Liver (tissue), 8 donors: ENCODE measurements at regions not wholly inside any gene's neighbourhood (a gene's known extent, or its start where the extent isn't known, plus 50 kb on each side); places are given as distances from the start of the nearest gene placed in this dataset.

Source experiments
- DNase-seq: peaks from one replicate; pipeline ENCODE4 v3.0.0-alpha.2; 2017; ENCODE audit warnings: low spot score
- H3K27ac ChIP-seq, 2 donors: one replicate each; pipeline ENCODE4 v1.7.0; 2013; ENCODE audit warnings: inconsistent platforms in 2 of 2, low read length in 2 of 2, control low read depth in 1 of 2, low read depth in 1 of 2, mild to moderate bottlenecking in 1 of 2
- H3K27me3 ChIP-seq, 4 donors: one replicate each; pipeline versions ENCODE4 v1.6.1 to v1.7.0; 2013; ENCODE audit warnings: low read length in 3 of 4, inconsistent platforms in 1 of 4, mild to moderate bottlenecking in 1 of 4, moderate library complexity in 1 of 4; ENCODE audit not compliant: control insufficient read depth in 4 of 4, insufficient read depth in 4 of 4
- H3K36me3 ChIP-seq, 4 donors: one replicate each; pipeline versions ENCODE4 v1.6.1 to v1.7.0; 2013; ENCODE audit warnings: low read length in 3 of 4, mild to moderate bottlenecking in 3 of 4, low read depth in 1 of 4, moderate library complexity in 1 of 4; ENCODE audit not compliant: control insufficient read depth in 4 of 4, insufficient read depth in 3 of 4
- H3K4me1 ChIP-seq, 4 donors: one replicate each; pipeline versions ENCODE4 v1.6.1 to v1.7.0; 2013; ENCODE audit warnings: low read length in 3 of 4, mild to moderate bottlenecking in 3 of 4, moderate library complexity in 1 of 4; ENCODE audit not compliant: control insufficient read depth in 4 of 4, insufficient read depth in 4 of 4
- H3K4me3 ChIP-seq, 3 donors: one replicate each; pipeline versions ENCODE4 v1.6.1 to v1.7.0; 2013; ENCODE audit warnings: low read length in 3 of 3, control low read depth in 1 of 3, low read depth in 1 of 3, mild to moderate bottlenecking in 1 of 3
- H3K9ac ChIP-seq, 2 donors: one replicate each; pipeline ENCODE4 v1.7.0; 2013; ENCODE audit warnings: low read length in 2 of 2, mild to moderate bottlenecking in 2 of 2, moderate library complexity in 2 of 2, control low read depth in 1 of 2, low read depth in 1 of 2
- H3K9me3 ChIP-seq, 4 donors: one replicate each; pipeline versions ENCODE4 v1.6.1 to v1.7.0; 2013; ENCODE audit warnings: low read length in 3 of 4; ENCODE audit not compliant: control insufficient read depth in 4 of 4
- FOXA1 ChIP-seq: IDR thresholded peaks from 2 replicates; pipeline ENCODE4 v1.6.1; 2016; ENCODE audit warnings: antibody characterized with exemption
- FOXA2 ChIP-seq: IDR thresholded peaks from 2 replicates; pipeline ENCODE4 v1.6.1; 2016; ENCODE audit warnings: antibody characterized with exemption
- GABPA ChIP-seq, 2 donors: IDR thresholded peaks in 1 of 2; conservative IDR thresholded peaks in 1 of 2; 2 replicates each; pipeline ENCODE4 v1.6.1; 2016; ENCODE audit warnings: antibody characterized with exemption in 2 of 2, mild to moderate bottlenecking in 1 of 2, moderate library complexity in 1 of 2
- HNF4A ChIP-seq, 2 donors: conservative IDR thresholded peaks; 2 replicates each; pipeline ENCODE4 v1.6.1; 2016; ENCODE audit warnings: antibody characterized with exemption in 2 of 2, mild to moderate bottlenecking in 2 of 2
- JUND ChIP-seq, 2 donors: IDR thresholded peaks; 2 replicates each; pipeline ENCODE4 v1.6.1; 2016; ENCODE audit warnings: antibody characterized with exemption in 2 of 2
- NR2F2 ChIP-seq: IDR thresholded peaks from 2 replicates; pipeline ENCODE4 v1.6.1; 2016; ENCODE audit warnings: antibody characterized with exemption
- RAD21 ChIP-seq, 2 donors: IDR thresholded peaks; 2 replicates each; pipeline ENCODE4 v1.6.1; 2016; ENCODE audit warnings: antibody characterized with exemption in 2 of 2, mild to moderate bottlenecking in 2 of 2
- RXRA ChIP-seq, 2 donors: IDR thresholded peaks; 2 replicates each; pipeline ENCODE4 v1.6.1; 2017 to 2018; ENCODE audit warnings: antibody characterized with exemption in 2 of 2, mild to moderate bottlenecking in 1 of 2
- SP1 ChIP-seq: IDR thresholded peaks from 2 replicates; pipeline ENCODE4 v1.6.1; 2018; ENCODE audit warnings: antibody characterized with exemption, mild to moderate bottlenecking
- TAF1 ChIP-seq: conservative IDR thresholded peaks from 2 replicates; pipeline ENCODE4 v1.6.1; 2016; ENCODE audit warnings: antibody characterized with exemption, mild to moderate bottlenecking
- YY1 ChIP-seq: IDR thresholded peaks from 2 replicates; pipeline ENCODE4 v1.6.1; 2016; ENCODE audit warnings: antibody characterized with exemption, mild to moderate bottlenecking
- WGBS: extraction: QIAGEN DNeasy Blood & Tissue Kit; methylation state at CpG from one replicate; pipeline ENCODE4 v1.1.7; 2013; 5-methylcytosine and 5-hydroxymethylcytosine counted together
- TF ChIP-seq, protein P1 (sequence below): IDR thresholded peaks from 2 replicates; pipeline ENCODE4 v1.6.1; 2016; ENCODE audit warnings: antibody characterized with exemption
- TF ChIP-seq, protein P2 (sequence below): IDR thresholded peaks from 2 replicates; pipeline ENCODE4 v1.6.1; 2016; ENCODE audit warnings: antibody characterized with exemption, mild to moderate bottlenecking
- TF ChIP-seq, protein P3 (sequence below): fragments of 150-350 bp; IDR thresholded peaks from 2 replicates; pipeline ENCODE4 v1.5.1; 2017; ENCODE audit warnings: improper control_type of control experiment, low read depth, low read length; ENCODE audit not compliant: missing input control
- TF ChIP-seq, protein P4 (sequence below): IDR thresholded peaks from 2 replicates; pipeline ENCODE4 v1.6.1; 2016; ENCODE audit warnings: antibody characterized with exemption
- donor health status: healthy.
- donor health status: healthy.
- donor health status: healthy.
- donor health status: healthy.
- donor health status: healthy.

DNA sequence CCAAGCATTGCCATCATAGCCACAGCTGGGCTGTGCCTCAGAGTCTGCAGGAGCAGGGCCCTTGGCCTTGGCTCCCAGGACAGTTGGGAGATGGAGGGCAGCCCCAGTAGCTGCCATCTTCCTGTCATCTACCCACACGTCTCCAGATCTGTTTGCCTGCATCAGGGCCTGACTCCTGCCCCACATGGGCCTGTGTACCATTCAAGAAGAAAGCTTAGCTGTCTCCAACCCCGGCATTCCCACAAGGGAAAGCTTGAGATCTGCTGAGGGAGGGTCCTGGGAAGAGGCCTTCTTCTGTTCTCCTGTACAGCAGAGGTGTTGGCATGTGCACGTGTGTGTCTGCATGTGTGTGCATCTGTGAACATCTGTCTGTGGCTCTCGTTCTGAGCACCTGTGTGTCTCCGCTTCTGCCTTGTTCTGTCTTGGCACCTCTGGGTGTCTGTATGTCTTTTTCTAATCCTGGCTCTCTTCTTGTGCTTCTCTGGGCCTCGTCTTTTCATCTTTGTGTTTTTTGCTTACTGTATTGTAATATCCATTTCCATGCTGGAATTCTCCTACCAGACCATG is 122.2 kb downstream of the MRM1 start:
- no peaks in the 10 kb centered on the region for H3K9me3 ChIP-seq
- H3K27ac ChIP-seq: no peak overlapping the region
- 81% methylated on average over 6 of the region's 6 CpGs for WGBS
- H3K4me1 ChIP-seq: peaks cover 0 to 6% (median 0%) of the 10 kb centered on the region in 4 donors
- H3K4me3 ChIP-seq: no peak overlapping the region
- H3K27me3 ChIP-seq: peaks cover 0 to 2% (median 0%) of the 10 kb centered on the region in 4 donors
- H3K9ac ChIP-seq: no peak overlapping the region
- H3K36me3 ChIP-seq: no peaks in the 10 kb centered on the region
- no peak for DNase-seq
- TF ChIP-seq HNF4A (conservative IDR thresholded peaks at IDR 0.05) (no peak), JUND (IDR thresholded peaks at IDR 0.05) (no peak), RAD21 (IDR thresholded peaks at IDR 0.05) (no peak), YY1 (no peak), FOXA2 (no peak), RXRA (IDR thresholded peaks at IDR 0.05) (no peak), TAF1 (no peak), SP1 (no peak), FOXA1 (no peak), GABPA (IDR thresholded peaks at IDR 0.05 in 1 of 2, conservative IDR thresholded peaks at IDR 0.05 in 1 of 2) (no peak), NR2F2 (no peak)
- TF ChIP-seq, protein P1, sequence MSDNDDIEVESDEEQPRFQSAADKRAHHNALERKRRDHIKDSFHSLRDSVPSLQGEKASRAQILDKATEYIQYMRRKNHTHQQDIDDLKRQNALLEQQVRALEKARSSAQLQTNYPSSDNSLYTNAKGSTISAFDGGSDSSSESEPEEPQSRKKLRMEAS: no peak
- TF ChIP-seq, protein P2, sequence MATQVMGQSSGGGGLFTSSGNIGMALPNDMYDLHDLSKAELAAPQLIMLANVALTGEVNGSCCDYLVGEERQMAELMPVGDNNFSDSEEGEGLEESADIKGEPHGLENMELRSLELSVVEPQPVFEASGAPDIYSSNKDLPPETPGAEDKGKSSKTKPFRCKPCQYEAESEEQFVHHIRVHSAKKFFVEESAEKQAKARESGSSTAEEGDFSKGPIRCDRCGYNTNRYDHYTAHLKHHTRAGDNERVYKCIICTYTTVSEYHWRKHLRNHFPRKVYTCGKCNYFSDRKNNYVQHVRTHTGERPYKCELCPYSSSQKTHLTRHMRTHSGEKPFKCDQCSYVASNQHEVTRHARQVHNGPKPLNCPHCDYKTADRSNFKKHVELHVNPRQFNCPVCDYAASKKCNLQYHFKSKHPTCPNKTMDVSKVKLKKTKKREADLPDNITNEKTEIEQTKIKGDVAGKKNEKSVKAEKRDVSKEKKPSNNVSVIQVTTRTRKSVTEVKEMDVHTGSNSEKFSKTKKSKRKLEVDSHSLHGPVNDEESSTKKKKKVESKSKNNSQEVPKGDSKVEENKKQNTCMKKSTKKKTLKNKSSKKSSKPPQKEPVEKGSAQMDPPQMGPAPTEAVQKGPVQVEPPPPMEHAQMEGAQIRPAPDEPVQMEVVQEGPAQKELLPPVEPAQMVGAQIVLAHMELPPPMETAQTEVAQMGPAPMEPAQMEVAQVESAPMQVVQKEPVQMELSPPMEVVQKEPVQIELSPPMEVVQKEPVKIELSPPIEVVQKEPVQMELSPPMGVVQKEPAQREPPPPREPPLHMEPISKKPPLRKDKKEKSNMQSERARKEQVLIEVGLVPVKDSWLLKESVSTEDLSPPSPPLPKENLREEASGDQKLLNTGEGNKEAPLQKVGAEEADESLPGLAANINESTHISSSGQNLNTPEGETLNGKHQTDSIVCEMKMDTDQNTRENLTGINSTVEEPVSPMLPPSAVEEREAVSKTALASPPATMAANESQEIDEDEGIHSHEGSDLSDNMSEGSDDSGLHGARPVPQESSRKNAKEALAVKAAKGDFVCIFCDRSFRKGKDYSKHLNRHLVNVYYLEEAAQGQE: no peak
- TF ChIP-seq, protein P3, sequence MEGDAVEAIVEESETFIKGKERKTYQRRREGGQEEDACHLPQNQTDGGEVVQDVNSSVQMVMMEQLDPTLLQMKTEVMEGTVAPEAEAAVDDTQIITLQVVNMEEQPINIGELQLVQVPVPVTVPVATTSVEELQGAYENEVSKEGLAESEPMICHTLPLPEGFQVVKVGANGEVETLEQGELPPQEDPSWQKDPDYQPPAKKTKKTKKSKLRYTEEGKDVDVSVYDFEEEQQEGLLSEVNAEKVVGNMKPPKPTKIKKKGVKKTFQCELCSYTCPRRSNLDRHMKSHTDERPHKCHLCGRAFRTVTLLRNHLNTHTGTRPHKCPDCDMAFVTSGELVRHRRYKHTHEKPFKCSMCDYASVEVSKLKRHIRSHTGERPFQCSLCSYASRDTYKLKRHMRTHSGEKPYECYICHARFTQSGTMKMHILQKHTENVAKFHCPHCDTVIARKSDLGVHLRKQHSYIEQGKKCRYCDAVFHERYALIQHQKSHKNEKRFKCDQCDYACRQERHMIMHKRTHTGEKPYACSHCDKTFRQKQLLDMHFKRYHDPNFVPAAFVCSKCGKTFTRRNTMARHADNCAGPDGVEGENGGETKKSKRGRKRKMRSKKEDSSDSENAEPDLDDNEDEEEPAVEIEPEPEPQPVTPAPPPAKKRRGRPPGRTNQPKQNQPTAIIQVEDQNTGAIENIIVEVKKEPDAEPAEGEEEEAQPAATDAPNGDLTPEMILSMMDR: no peak
- TF ChIP-seq, protein P4, sequence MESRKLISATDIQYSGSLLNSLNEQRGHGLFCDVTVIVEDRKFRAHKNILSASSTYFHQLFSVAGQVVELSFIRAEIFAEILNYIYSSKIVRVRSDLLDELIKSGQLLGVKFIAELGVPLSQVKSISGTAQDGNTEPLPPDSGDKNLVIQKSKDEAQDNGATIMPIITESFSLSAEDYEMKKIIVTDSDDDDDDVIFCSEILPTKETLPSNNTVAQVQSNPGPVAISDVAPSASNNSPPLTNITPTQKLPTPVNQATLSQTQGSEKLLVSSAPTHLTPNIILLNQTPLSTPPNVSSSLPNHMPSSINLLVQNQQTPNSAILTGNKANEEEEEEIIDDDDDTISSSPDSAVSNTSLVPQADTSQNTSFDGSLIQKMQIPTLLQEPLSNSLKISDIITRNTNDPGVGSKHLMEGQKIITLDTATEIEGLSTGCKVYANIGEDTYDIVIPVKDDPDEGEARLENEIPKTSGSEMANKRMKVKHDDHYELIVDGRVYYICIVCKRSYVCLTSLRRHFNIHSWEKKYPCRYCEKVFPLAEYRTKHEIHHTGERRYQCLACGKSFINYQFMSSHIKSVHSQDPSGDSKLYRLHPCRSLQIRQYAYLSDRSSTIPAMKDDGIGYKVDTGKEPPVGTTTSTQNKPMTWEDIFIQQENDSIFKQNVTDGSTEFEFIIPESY: no peak

DNA sequence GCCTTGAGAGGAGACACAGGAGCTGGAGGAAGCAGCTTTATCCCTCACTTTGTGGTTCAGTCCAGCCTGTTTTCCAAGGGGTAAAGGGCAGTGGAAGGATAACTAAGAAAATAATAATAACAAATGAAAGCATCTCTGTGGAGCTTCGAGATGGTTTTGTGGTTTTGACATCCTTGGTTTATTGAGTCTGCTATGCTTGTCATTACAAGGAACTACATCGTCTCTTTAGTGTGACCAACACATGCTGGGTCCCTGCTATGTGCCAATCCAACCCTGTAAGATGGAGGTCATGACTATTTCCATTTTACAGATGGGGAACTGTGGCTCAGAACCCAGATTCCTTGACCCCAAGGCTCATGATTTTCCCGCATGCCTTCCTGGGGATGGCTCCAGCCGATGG is 124.8 kb downstream of the MRM1 start:
- Histone ChIP-seq H3K4me1 (peaks cover 0 to 6% (median 0%) of the 10 kb centered on the region in 4 donors), H3K9ac (no peak overlapping the region), H3K4me3 (no peak overlapping the region), H3K9me3 (no peaks in the 10 kb centered on the region), H3K27ac (no peak overlapping the region), H3K36me3 (no peaks in the 10 kb centered on the region), H3K27me3 (peaks cover 0 to 10% (median 2%) of the 10 kb centered on the region in 4 donors)
- DNase-seq: no peak
- TF ChIP-seq, protein P3: no peak
- no peak for TF ChIP-seq YY1
- 91% methylated on average over 4 of the region's 4 CpGs for WGBS
